CD8-positive, alpha-beta memory T cell (primary cell): ENCODE measurements at regions not wholly inside any gene's neighbourhood (a gene's known extent, or its start where the extent isn't known, plus 50 kb on each side); places are given as distances from the start of the nearest gene placed in this dataset.

Experiments used
- CTCF ChIA-PET: fragments of 350-600 bp; sonication (Branson Sonifier 250); formaldehyde crosslinking; loops from one replicate; lab custom pipeline; 2021; ENCODE audit warnings: antibody characterized with exemption; lab: Charles Lee
- POLR2A ChIA-PET: fragments of 350-600 bp; sonication (Branson Sonifier 250); formaldehyde crosslinking; loops from one replicate; lab custom pipeline; 2021; ENCODE audit warnings: antibody characterized with exemption; lab: Charles Lee
- DNase-seq, 5 donors: peaks; one replicate each; pipeline versions ENCODE4 v3.0.0 to v3.0.0-alpha.2; 2020 to 2022; ENCODE audit warnings: mixed read lengths in 1 of 5
- H3K27ac ChIP-seq: one replicate; pipeline ENCODE4 v1.7.0; 2013; ENCODE audit warnings: low read depth, mild to moderate bottlenecking, low read length, moderate library complexity
- H3K27me3 ChIP-seq: 2 replicates; pipeline ENCODE4 v1.7.0; 2013; ENCODE audit warnings: low read length, mild to moderate bottlenecking; ENCODE audit not compliant: insufficient read depth, poor library complexity, severe bottlenecking
- H3K36me3 ChIP-seq: 2 replicates; pipeline ENCODE4 v1.7.0; 2013; ENCODE audit warnings: mild to moderate bottlenecking, low read length, moderate library complexity; ENCODE audit not compliant: insufficient read depth
- H3K4me1 ChIP-seq: 2 replicates; pipeline ENCODE4 v1.7.0; 2013; ENCODE audit warnings: mild to moderate bottlenecking, low read length, moderate library complexity; ENCODE audit not compliant: insufficient read depth
- H3K4me3 ChIP-seq: 2 replicates; pipeline ENCODE4 v1.7.0; 2013; ENCODE audit warnings: mild to moderate bottlenecking, low read length
- H3K9me3 ChIP-seq: 2 replicates; pipeline ENCODE4 v1.7.0; 2013; ENCODE audit warnings: mild to moderate bottlenecking, low read length
- H3K27ac Mint-ChIP-seq, 8 donors: one replicate each; pipeline ENCODE4 v1.8.0; 2020 to 2021; ENCODE audit warnings: mixed read lengths in 8 of 8, mild to moderate bottlenecking in 6 of 8, inconsistent platforms in 3 of 8, moderate library complexity in 3 of 8
- H3K27me3 Mint-ChIP-seq, 2 donors: one replicate each; pipeline ENCODE4 v1.8.0; 2020 to 2021; ENCODE audit warnings: mixed read lengths in 2 of 2, mild to moderate bottlenecking in 1 of 2, moderate library complexity in 1 of 2
- H3K36me3 Mint-ChIP-seq, 3 donors: one replicate each; pipeline ENCODE4 v1.8.0; 2020 to 2021; ENCODE audit warnings: mixed read lengths in 3 of 3, inconsistent platforms in 1 of 3, mild to moderate bottlenecking in 1 of 3
- H3K4me1 Mint-ChIP-seq, 3 donors: one replicate each; pipeline ENCODE4 v1.8.0; 2020 to 2021; ENCODE audit warnings: mixed read lengths in 3 of 3, inconsistent platforms in 1 of 3, mild to moderate bottlenecking in 1 of 3
- H3K4me3 Mint-ChIP-seq, 7 donors: one replicate each; pipeline ENCODE4 v1.8.0; 2020 to 2021; ENCODE audit warnings: mixed read lengths in 7 of 7, mild to moderate bottlenecking in 6 of 7, moderate library complexity in 4 of 7, inconsistent platforms in 2 of 7
- H3K9me3 Mint-ChIP-seq, 5 donors: one replicate each; pipeline ENCODE4 v1.8.0; 2020 to 2022; ENCODE audit warnings: mixed read lengths in 5 of 5, mild to moderate bottlenecking in 3 of 5, moderate library complexity in 2 of 5, inconsistent platforms in 1 of 5

DNA sequence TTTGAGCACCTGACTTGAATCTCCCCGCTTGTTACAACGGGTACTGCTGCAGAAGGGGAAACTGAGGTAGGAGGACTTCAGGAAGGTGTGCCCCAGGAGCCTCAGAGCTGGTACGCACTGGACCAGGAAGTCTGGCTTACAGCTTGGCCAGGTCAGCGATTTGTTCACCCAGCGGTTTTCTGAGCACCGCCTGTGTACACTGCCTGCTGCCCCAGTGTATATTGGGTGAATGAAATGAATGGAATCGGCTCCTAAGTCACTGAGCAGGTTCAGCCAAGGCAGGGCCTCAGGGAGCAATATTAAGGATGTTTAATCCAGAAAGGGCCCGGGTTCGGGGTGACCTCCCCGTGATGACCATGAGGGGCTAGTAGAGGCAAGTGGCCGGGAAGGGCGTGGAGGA, 164.0 kb upstream of the CIBAR2 start:
- Histone ChIP-seq H3K9me3 (no peaks in the 10 kb centered on the region), H3K27me3 (no peaks in the 10 kb centered on the region), H3K36me3 (no peaks in the 10 kb centered on the region), H3K4me3 (no peak overlapping the region), H3K27ac (no peak overlapping the region), H3K4me1 (no peaks in the 10 kb centered on the region)
- H3K4me1 Mint-ChIP-seq: no peaks in the 10 kb centered on the region
- no peaks in the 10 kb centered on the region for H3K36me3 Mint-ChIP-seq
- no peaks in the 10 kb centered on the region for H3K9me3 Mint-ChIP-seq
- no peak for DNase-seq
- ChIA-PET POLR2A (no interaction called here), CTCF (interaction anchor here (1.1 kb wide), 1 partner anchor 8 kb away, joined by 3 read pairs; no protein-coding TSS in a partner anchor)
- H3K4me3 Mint-ChIP-seq: no peak overlapping the region
- peaks cover 6 to 8% of the 10 kb centered on the region in 2 donors for H3K27me3 Mint-ChIP-seq
- H3K27ac Mint-ChIP-seq: no peak overlapping the region

DNA sequence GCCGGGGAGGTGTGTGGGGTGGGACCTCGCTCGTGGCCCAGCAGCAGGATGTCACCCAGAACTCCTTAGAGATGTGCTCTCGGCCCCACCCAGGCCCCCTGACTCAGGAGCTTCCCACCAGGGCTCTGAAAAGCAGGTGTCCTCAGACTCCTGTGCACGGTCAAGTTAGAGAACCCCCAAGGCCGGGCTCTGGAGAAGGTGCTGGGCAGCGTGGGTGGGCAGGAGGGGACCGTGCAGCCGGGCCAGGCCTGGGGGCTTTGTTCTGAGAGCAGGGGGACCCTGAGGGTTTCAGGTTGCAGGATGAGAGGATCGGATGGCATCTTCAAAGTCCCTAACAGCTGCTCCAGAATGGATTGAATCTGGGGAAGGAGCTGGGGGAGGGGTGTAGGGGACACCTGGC, 164.4 kb upstream of the CIBAR2 start:
- no peak overlapping the region for H3K4me3 ChIP-seq
- no peak overlapping the region for H3K27ac Mint-ChIP-seq
- CTCF ChIA-PET: no interaction called here
- H3K9me3 ChIP-seq: no peaks in the 10 kb centered on the region
- H3K27ac ChIP-seq: no peak overlapping the region
- no peak for DNase-seq
- no peaks in the 10 kb centered on the region for H3K36me3 Mint-ChIP-seq
- no peaks in the 10 kb centered on the region for H3K27me3 ChIP-seq
- no peaks in the 10 kb centered on the region for H3K4me1 ChIP-seq
- H3K27me3 Mint-ChIP-seq: peaks cover 5 to 7% of the 10 kb centered on the region in 2 donors
- no peaks in the 10 kb centered on the region for H3K9me3 Mint-ChIP-seq
- H3K4me3 Mint-ChIP-seq: no peak overlapping the region
- no peaks in the 10 kb centered on the region for H3K36me3 ChIP-seq
- POLR2A ChIA-PET: no interaction called here
- H3K4me1 Mint-ChIP-seq: no peaks in the 10 kb centered on the region

DNA sequence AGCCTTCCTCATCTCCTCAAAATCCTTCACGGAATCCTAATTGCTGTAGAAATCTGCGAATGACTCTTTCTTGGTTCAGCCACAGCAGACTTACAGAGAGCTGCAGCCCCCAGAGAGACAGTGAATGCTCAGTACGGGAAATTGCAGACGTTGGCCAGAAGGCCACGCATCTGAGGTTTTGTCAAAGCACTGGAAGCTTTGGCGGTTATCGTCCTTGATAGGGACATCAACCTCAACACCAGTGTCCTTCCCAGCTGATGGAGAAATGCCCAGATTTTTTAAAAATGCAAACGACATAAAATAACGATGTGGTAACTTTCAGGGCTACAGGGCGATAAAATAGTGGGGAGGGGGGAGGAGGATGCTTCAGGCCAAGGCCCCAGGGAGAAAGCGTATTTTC, 166.6 kb upstream of the CIBAR2 start:
- no peak overlapping the region for H3K27ac ChIP-seq
- ChIA-PET CTCF (no interaction called here), POLR2A (no interaction called here)
- Mint-ChIP-seq H3K9me3 (no peaks in the 10 kb centered on the region), H3K4me1 (no peaks in the 10 kb centered on the region), H3K27me3 (no peaks in the 10 kb centered on the region), H3K27ac (no peak overlapping the region), H3K4me3 (no peak overlapping the region), H3K36me3 (no peaks in the 10 kb centered on the region)
- no peak for DNase-seq
- H3K27me3 ChIP-seq: no peaks in the 10 kb centered on the region
- no peaks in the 10 kb centered on the region for H3K36me3 ChIP-seq
- no peak overlapping the region for H3K4me3 ChIP-seq
- no peaks in the 10 kb centered on the region for H3K9me3 ChIP-seq
- H3K4me1 ChIP-seq: no peaks in the 10 kb centered on the region

DNA sequence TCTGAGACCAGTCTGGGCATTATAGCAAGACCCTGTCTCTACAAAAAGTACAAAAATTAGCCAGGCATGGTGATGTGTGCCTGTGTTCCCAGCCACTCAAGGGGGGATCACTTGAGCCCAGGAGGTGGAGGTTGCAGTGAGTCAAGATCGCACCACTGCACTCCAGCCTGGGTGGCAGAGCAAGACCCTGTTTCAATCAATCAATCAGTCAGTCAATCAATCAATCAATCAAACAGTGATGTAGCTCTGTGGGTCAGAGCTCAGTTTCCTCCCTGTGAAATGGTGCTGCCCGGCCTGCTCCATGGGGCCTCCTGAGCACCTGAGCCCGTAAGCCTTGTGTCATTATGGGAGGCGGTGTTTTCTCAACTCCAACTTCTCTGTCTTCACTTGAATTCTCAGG, 167.1 kb upstream of the CIBAR2 start:
- H3K4me1 Mint-ChIP-seq: no peaks in the 10 kb centered on the region
- Histone ChIP-seq H3K4me1 (no peaks in the 10 kb centered on the region), H3K27ac (no peak overlapping the region), H3K4me3 (no peak overlapping the region), H3K36me3 (no peaks in the 10 kb centered on the region), H3K27me3 (no peaks in the 10 kb centered on the region), H3K9me3 (no peaks in the 10 kb centered on the region)
- POLR2A ChIA-PET: no interaction called here
- H3K9me3 Mint-ChIP-seq: no peaks in the 10 kb centered on the region
- no peaks in the 10 kb centered on the region for H3K36me3 Mint-ChIP-seq
- no peak overlapping the region for H3K27ac Mint-ChIP-seq
- no peak for DNase-seq
- H3K27me3 Mint-ChIP-seq: no peaks in the 10 kb centered on the region
- CTCF ChIA-PET: no interaction called here
- H3K4me3 Mint-ChIP-seq: no peak overlapping the region

DNA sequence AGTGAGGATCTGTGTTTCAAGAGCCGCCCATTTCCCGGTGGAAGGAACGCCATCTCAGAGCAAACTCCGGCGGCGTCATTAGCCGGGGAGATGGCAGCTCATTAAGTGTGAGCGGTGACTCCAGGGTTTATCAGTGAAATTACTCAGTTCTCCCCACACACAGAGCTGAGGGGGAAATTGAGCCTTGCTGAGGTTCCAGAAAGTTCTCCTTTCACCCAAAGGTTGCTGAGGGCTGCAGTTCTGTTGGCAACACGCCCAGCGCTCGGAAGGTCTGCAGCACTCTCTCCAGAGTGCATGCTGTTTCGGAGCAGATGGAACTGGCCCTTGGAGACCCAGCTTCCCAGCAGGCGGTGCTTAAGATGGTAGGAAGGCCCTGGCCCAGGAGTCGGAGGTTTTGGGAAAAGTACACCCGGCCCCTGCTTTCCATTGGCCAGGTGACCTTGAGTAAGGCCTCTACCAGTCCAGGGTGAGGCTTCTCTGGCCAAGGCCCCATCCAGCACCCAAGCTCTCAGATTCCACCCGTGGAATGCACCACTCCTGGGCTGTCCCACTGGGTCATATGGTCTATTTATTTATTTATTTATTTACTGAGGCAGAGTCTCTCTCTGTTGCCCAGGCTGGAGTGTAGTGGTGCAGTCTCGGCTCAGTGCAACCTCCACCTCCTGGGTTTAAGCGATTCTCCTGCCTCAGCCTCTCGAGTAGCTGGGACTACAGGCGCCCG, 167.7 kb upstream of the CIBAR2 start:
- Mint-ChIP-seq H3K9me3 (no peaks in the 10 kb centered on the region), H3K4me3 (no peak overlapping the region), H3K27me3 (no peaks in the 10 kb centered on the region), H3K4me1 (no peaks in the 10 kb centered on the region), H3K27ac (no peak overlapping the region), H3K36me3 (no peaks in the 10 kb centered on the region)
- H3K4me3 ChIP-seq: no peak overlapping the region
- H3K4me1 ChIP-seq: no peaks in the 10 kb centered on the region
- DNase-seq: no peak
- ChIA-PET CTCF (no interaction called here), POLR2A (no interaction called here)
- H3K36me3 ChIP-seq: no peaks in the 10 kb centered on the region
- H3K27ac ChIP-seq: no peak overlapping the region
- no peaks in the 10 kb centered on the region for H3K9me3 ChIP-seq
- H3K27me3 ChIP-seq: no peaks in the 10 kb centered on the region

DNA sequence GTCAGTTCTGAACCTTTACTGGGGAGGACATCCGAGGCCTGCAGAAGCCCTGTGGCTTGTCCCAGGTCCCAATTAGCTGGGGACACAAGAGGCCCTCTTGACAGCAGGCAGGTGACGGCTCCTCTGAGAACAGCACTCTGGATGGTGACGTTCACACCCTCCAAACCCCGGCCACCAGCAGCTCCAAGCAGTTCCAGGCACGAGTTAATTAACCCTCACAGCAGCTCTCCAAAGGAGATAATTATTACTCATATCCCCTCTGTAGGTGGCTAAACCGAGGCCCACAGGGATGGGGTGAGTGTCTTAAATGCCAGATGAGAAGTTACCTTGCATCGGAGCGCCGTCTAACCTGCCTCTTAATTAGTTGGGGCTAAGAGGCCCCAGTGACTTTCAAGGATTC, 168.9 kb upstream of the CIBAR2 start:
- H3K27me3 ChIP-seq: no peaks in the 10 kb centered on the region
- Mint-ChIP-seq H3K9me3 (no peaks in the 10 kb centered on the region), H3K4me1 (no peaks in the 10 kb centered on the region), H3K27me3 (no peaks in the 10 kb centered on the region), H3K4me3 (no peak overlapping the region), H3K27ac (no peak overlapping the region), H3K36me3 (no peaks in the 10 kb centered on the region)
- H3K9me3 ChIP-seq: no peaks in the 10 kb centered on the region
- DNase-seq: no peak
- ChIA-PET POLR2A (no interaction called here), CTCF (no interaction called here)
- no peak overlapping the region for H3K27ac ChIP-seq
- no peak overlapping the region for H3K4me3 ChIP-seq
- no peaks in the 10 kb centered on the region for H3K36me3 ChIP-seq
- H3K4me1 ChIP-seq: no peaks in the 10 kb centered on the region

DNA sequence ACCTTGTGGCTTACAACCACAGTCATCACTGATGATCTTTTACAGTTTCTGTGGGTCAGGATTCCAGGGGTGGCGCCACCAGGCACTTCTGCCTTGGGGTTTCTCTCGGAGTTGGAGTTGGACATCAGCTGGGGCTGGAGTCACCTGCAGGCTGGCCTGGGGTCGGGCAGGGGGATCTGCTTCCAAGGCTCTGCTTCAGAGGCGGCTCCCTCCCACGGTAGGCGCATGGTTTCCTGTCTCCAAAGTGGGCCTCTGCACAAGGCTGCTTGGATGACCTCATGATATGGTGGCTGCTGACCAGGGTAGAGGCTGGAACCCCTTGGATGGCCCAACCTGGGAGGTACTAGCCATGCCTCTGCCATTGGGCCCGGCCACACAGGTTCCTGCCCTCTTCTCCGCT, 170.6 kb upstream of the CIBAR2 start:
- no peaks in the 10 kb centered on the region for H3K4me1 Mint-ChIP-seq
- H3K27me3 Mint-ChIP-seq: no peaks in the 10 kb centered on the region
- CTCF ChIA-PET: no interaction called here
- H3K36me3 ChIP-seq: no peaks in the 10 kb centered on the region
- H3K4me1 ChIP-seq: no peaks in the 10 kb centered on the region
- H3K9me3 Mint-ChIP-seq: no peaks in the 10 kb centered on the region
- no peak overlapping the region for H3K27ac ChIP-seq
- no peaks in the 10 kb centered on the region for H3K27me3 ChIP-seq
- H3K27ac Mint-ChIP-seq: no peak overlapping the region
- no peaks in the 10 kb centered on the region for H3K36me3 Mint-ChIP-seq
- no peak for DNase-seq
- POLR2A ChIA-PET: no interaction called here
- H3K9me3 ChIP-seq: no peaks in the 10 kb centered on the region
- no peak overlapping the region for H3K4me3 Mint-ChIP-seq
- H3K4me3 ChIP-seq: no peak overlapping the region

DNA sequence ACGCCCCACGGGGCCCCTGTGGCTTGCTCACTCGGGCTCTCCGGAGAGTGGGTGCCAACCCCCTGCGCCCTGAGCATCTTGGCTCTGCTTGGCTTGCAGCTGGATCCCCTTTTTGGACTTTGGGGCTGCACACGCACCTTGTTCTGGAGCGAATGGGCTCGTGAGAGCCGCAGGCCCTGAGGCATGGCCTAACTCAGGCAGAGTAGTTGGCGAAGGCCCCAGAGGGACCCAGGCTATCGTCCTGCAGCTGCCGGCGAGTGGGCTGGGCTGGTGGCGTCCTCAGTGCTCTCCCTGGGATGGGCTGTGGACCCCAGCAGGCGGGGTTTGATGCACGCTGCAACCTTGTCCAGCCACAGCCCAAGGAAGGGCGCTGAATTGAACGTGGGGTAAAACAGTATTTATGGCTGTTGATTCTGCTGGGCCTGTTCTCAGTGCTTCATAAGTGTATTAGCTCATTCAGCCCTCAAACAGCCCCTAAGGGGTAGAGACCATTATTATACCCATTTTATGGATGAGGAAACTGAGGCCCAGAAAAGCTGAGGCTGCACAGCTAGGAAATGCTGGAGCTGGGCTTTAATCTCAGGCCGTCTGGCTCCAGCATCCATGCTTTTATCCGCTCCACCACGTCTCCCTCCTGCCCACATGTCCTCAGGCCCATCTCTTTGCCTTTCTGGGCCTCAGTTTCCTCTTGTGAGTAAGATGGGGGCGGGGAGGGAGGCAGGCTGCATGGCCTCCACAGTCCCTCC, 171.2 kb upstream of the CIBAR2 start:
- Mint-ChIP-seq H3K9me3 (no peaks in the 10 kb centered on the region), H3K27me3 (no peaks in the 10 kb centered on the region), H3K4me1 (no peaks in the 10 kb centered on the region), H3K4me3 (no peak overlapping the region), H3K27ac (no peak overlapping the region), H3K36me3 (no peaks in the 10 kb centered on the region)
- DNase-seq: no peak
- no peaks in the 10 kb centered on the region for H3K9me3 ChIP-seq
- ChIA-PET CTCF (interaction anchor here (0.9 to 1.4 kb wide), 2 partner anchors 8 to 10 kb away, joined by 3 read pairs; no protein-coding TSS in a partner anchor), POLR2A (no interaction called here)
- H3K27me3 ChIP-seq: no peaks in the 10 kb centered on the region
- H3K27ac ChIP-seq: no peak overlapping the region
- H3K4me1 ChIP-seq: no peaks in the 10 kb centered on the region
- H3K4me3 ChIP-seq: no peak overlapping the region
- no peaks in the 10 kb centered on the region for H3K36me3 ChIP-seq
